SU-DHL-6 (cell line): ENCODE measurements at regions not wholly inside any gene's neighbourhood (a gene's known extent, or its start where the extent isn't known, plus 50 kb on each side); places are given as distances from the start of the nearest gene placed in this dataset.

Experiments used
- CTCF ChIP-seq: fragments of 200-600 bp; sonication (generic); IDR thresholded peaks from one replicate; pipeline ENCODE4 v1.5.1; 2017; ENCODE audit warnings: antibody characterized with exemption, mild to moderate bottlenecking, low read length, moderate library complexity; ENCODE audit not compliant: insufficient read depth, poor library complexity, severe bottlenecking
- EZH2phosphoT487 ChIP-seq: fragments of 200-600 bp; sonication (generic), shearing (Covaris generic); conservative IDR thresholded peaks from 2 replicates; pipeline ENCODE4 v1.6.1; 2018; ENCODE audit warnings: mild to moderate bottlenecking, antibody characterized with exemption, low read length, moderate library complexity, mixed read lengths

DNA sequence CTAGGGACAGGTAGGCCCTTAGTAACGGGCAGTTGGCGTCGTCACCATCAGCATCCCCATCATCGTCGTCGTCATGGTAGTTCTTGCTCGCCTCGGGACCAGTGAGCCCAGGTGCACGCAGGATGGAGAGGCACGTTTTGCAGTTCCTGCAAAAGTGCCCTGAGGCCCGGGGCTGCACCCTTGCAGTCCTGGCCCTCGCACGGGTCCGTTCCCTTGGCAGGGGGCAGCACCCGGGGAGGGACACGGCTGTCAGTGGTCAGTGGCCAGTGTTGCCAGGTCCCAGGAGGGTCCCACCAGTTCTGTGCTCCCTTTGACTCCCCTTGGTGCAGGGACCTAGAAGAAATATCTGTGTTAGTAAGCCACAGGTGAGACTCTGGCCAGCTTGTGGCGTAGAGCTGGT, 243.9 kb upstream of the CIBAR2 start:
- TF ChIP-seq CTCF = no peak
- no peak for TF ChIP-seq EZH2phosphoT487
